Liver (tissue), 7 donors: ENCODE measurements at regions not wholly inside any gene's neighbourhood (a gene's known extent, or its start where the extent isn't known, plus 50 kb on each side); places are given as distances from the start of the nearest gene placed in this dataset.

Experiments
- DNase-seq: peaks from one replicate; pipeline ENCODE4 v3.0.0-alpha.2; 2017; ENCODE audit warnings: low spot score
- H3K27ac ChIP-seq, 2 donors: one replicate each; pipeline ENCODE4 v1.7.0; 2013; ENCODE audit warnings: inconsistent platforms in 2 of 2, low read length in 2 of 2, control low read depth in 1 of 2, low read depth in 1 of 2, mild to moderate bottlenecking in 1 of 2
- H3K27me3 ChIP-seq, 4 donors: one replicate each; pipeline versions ENCODE4 v1.6.1 to v1.7.0; 2013; ENCODE audit warnings: low read length in 3 of 4, inconsistent platforms in 1 of 4, mild to moderate bottlenecking in 1 of 4, moderate library complexity in 1 of 4; ENCODE audit not compliant: control insufficient read depth in 4 of 4, insufficient read depth in 4 of 4
- H3K36me3 ChIP-seq, 4 donors: one replicate each; pipeline versions ENCODE4 v1.6.1 to v1.7.0; 2013; ENCODE audit warnings: low read length in 3 of 4, mild to moderate bottlenecking in 3 of 4, low read depth in 1 of 4, moderate library complexity in 1 of 4; ENCODE audit not compliant: control insufficient read depth in 4 of 4, insufficient read depth in 3 of 4
- H3K4me1 ChIP-seq, 4 donors: one replicate each; pipeline versions ENCODE4 v1.6.1 to v1.7.0; 2013; ENCODE audit warnings: low read length in 3 of 4, mild to moderate bottlenecking in 3 of 4, moderate library complexity in 1 of 4; ENCODE audit not compliant: control insufficient read depth in 4 of 4, insufficient read depth in 4 of 4
- H3K4me3 ChIP-seq, 3 donors: one replicate each; pipeline versions ENCODE4 v1.6.1 to v1.7.0; 2013; ENCODE audit warnings: low read length in 3 of 3, control low read depth in 1 of 3, low read depth in 1 of 3, mild to moderate bottlenecking in 1 of 3
- H3K9ac ChIP-seq, 2 donors: one replicate each; pipeline ENCODE4 v1.7.0; 2013; ENCODE audit warnings: low read length in 2 of 2, mild to moderate bottlenecking in 2 of 2, moderate library complexity in 2 of 2, control low read depth in 1 of 2, low read depth in 1 of 2
- H3K9me3 ChIP-seq, 4 donors: one replicate each; pipeline versions ENCODE4 v1.6.1 to v1.7.0; 2013; ENCODE audit warnings: low read length in 3 of 4; ENCODE audit not compliant: control insufficient read depth in 4 of 4
- ATF3 ChIP-seq: IDR thresholded peaks from 2 replicates; pipeline ENCODE4 v1.6.1; 2016; ENCODE audit warnings: antibody characterized with exemption
- EGR1 ChIP-seq, 2 donors: IDR thresholded peaks; 2 replicates each; pipeline ENCODE4 v1.6.1; 2016 to 2018; ENCODE audit warnings: antibody characterized with exemption in 2 of 2, low read depth in 2 of 2
- FOXA1 ChIP-seq: IDR thresholded peaks from 2 replicates; pipeline ENCODE4 v1.6.1; 2016; ENCODE audit warnings: antibody characterized with exemption
- GABPA ChIP-seq, 2 donors: IDR thresholded peaks in 1 of 2; conservative IDR thresholded peaks in 1 of 2; 2 replicates each; pipeline ENCODE4 v1.6.1; 2016; ENCODE audit warnings: antibody characterized with exemption in 2 of 2, mild to moderate bottlenecking in 1 of 2, moderate library complexity in 1 of 2
- HNF4A ChIP-seq, 2 donors: conservative IDR thresholded peaks; 2 replicates each; pipeline ENCODE4 v1.6.1; 2016; ENCODE audit warnings: antibody characterized with exemption in 2 of 2, mild to moderate bottlenecking in 2 of 2
- HNF4G ChIP-seq: IDR thresholded peaks from 2 replicates; pipeline ENCODE4 v1.6.1; 2016; ENCODE audit warnings: antibody characterized with exemption
- JUND ChIP-seq, 2 donors: IDR thresholded peaks; 2 replicates each; pipeline ENCODE4 v1.6.1; 2016; ENCODE audit warnings: antibody characterized with exemption in 2 of 2
- MAX ChIP-seq: IDR thresholded peaks from 2 replicates; pipeline ENCODE4 v1.6.1; 2016; ENCODE audit warnings: antibody characterized with exemption
- NR2F2 ChIP-seq: IDR thresholded peaks from 2 replicates; pipeline ENCODE4 v1.6.1; 2016; ENCODE audit warnings: antibody characterized with exemption
- RAD21 ChIP-seq, 2 donors: IDR thresholded peaks; 2 replicates each; pipeline ENCODE4 v1.6.1; 2016; ENCODE audit warnings: antibody characterized with exemption in 2 of 2, mild to moderate bottlenecking in 2 of 2
- REST ChIP-seq: IDR thresholded peaks from 2 replicates; pipeline ENCODE4 v1.6.1; 2016; ENCODE audit warnings: antibody characterized with exemption, mild to moderate bottlenecking
- RXRA ChIP-seq, 2 donors: IDR thresholded peaks; 2 replicates each; pipeline ENCODE4 v1.6.1; 2017 to 2018; ENCODE audit warnings: antibody characterized with exemption in 2 of 2, mild to moderate bottlenecking in 1 of 2
- SP1 ChIP-seq: IDR thresholded peaks from 2 replicates; pipeline ENCODE4 v1.6.1; 2018; ENCODE audit warnings: antibody characterized with exemption, mild to moderate bottlenecking
- TAF1 ChIP-seq: conservative IDR thresholded peaks from 2 replicates; pipeline ENCODE4 v1.6.1; 2016; ENCODE audit warnings: antibody characterized with exemption, mild to moderate bottlenecking
- YY1 ChIP-seq: IDR thresholded peaks from 2 replicates; pipeline ENCODE4 v1.6.1; 2016; ENCODE audit warnings: antibody characterized with exemption, mild to moderate bottlenecking
- ZBTB33 ChIP-seq: IDR thresholded peaks from 2 replicates; pipeline ENCODE4 v1.6.1; 2016; ENCODE audit warnings: antibody characterized with exemption
- whole genome bisulfite sequencing: extraction: QIAGEN DNeasy Blood & Tissue Kit; methylation state at CpG from one replicate; pipeline ENCODE4 v1.1.7; 2013; 5-methylcytosine and 5-hydroxymethylcytosine counted together
- donor health status: healthy.
- donor health status: healthy.
- donor health status: healthy.
- donor health status: healthy.

GRCh38 chr6:167682125-167682524, 144.6 kb upstream of the AFDN start:
- no peak overlapping the region for H3K9ac ChIP-seq
- no peaks in the 10 kb centered on the region for H3K27me3 ChIP-seq
- DNase-seq: no peak

GRCh38 chr6:167682546-167683027, 144.1 kb upstream of the AFDN start:
- no peak for DNase-seq
- 67% methylated on average over 5 of the region's 5 CpGs for WGBS
- Histone ChIP-seq H3K36me3 (no peaks in the 10 kb centered on the region), H3K4me1 (peaks cover 9 to 28% (median 15%) of the 10 kb centered on the region in 4 donors), H3K9ac (no peak overlapping the region), H3K4me3 (no peak overlapping the region), H3K27me3 (no peaks in the 10 kb centered on the region), H3K9me3 (no peaks in the 10 kb centered on the region), H3K27ac (peak overlapping the region; percentile 81 to 89)
- TF ChIP-seq ZBTB33 (no peak), TAF1 (no peak), NR2F2 (no peak)

More at GRCh38 chr6:167682125-167682524, 144.6 kb upstream of the AFDN start:
- H3K36me3 ChIP-seq: no peaks in the 10 kb centered on the region
- peaks cover 10 to 33% (median 19%) of the 10 kb centered on the region in 4 donors for H3K4me1 ChIP-seq
- H3K9me3 ChIP-seq: no peaks in the 10 kb centered on the region
- TF ChIP-seq RAD21 (IDR thresholded peaks at IDR 0.05): no peak
- no peak for TF ChIP-seq FOXA1
- TF ChIP-seq RXRA (IDR thresholded peaks at IDR 0.05): no peak
- no peak for TF ChIP-seq HNF4G
- TF ChIP-seq GABPA (IDR thresholded peaks at IDR 0.05 in 1 of 2, conservative IDR thresholded peaks at IDR 0.05 in 1 of 2): no peak
- no peak for TF ChIP-seq MAX
- TF ChIP-seq EGR1 (IDR thresholded peaks at IDR 0.05; ENCODE audit: low read depth in 2 of 2): no peak
- no peak for TF ChIP-seq ZBTB33
- TF ChIP-seq YY1: no peak
- no peak for TF ChIP-seq SP1
- H3K27ac ChIP-seq: peak overlapping the region; percentile 81 to 89
- no peak overlapping the region for H3K4me3 ChIP-seq
- 92% methylated on average over 11 of the region's 11 CpGs for WGBS

GRCh38 chr6:167683028-167683862, 143.5 kb upstream of the AFDN start:
- H3K9ac ChIP-seq: peak overlapping the region in 1 of 2 donors; percentile 55
- no peak overlapping the region for H3K4me3 ChIP-seq
- H3K27ac ChIP-seq: peak overlapping the region; percentile 88 to 89
- H3K4me1 ChIP-seq: peaks cover 5 to 22% (median 12%) of the 10 kb centered on the region in 4 donors
- 53% methylated on average over 19 of the region's 19 CpGs for WGBS
- no peaks in the 10 kb centered on the region for H3K27me3 ChIP-seq
- H3K9me3 ChIP-seq: no peaks in the 10 kb centered on the region
- no peaks in the 10 kb centered on the region for H3K36me3 ChIP-seq
- DNase-seq: no peak
- TF ChIP-seq YY1 (peak; percentile 92), EGR1 (IDR thresholded peaks at IDR 0.05; ENCODE audit: low read depth in 2 of 2) (peak; percentile 58 to 80), HNF4A (conservative IDR thresholded peaks at IDR 0.05) (peak; percentile 97 to 99), NR2F2 (peak; percentile 99), JUND (IDR thresholded peaks at IDR 0.05) (peak; percentile 94 to 99), HNF4G (peak; percentile 91), SP1 (peak; percentile 97), TAF1 (no peak), ATF3 (peak; percentile 92), RXRA (IDR thresholded peaks at IDR 0.05) (peak; percentile 94 to 100), REST (peak; percentile 82)
